Esophagus (tissue), 2 donors: ENCODE measurements at regions not wholly inside any gene's neighbourhood (a gene's known extent, or its start where the extent isn't known, plus 50 kb on each side); places are given as distances from the start of the nearest gene placed in this dataset.

Source experiments
- H3K27ac ChIP-seq, 2 donors: one replicate each; pipeline ENCODE4 v1.5.1; 2013; ENCODE audit warnings: low read depth in 2 of 2, mild to moderate bottlenecking in 2 of 2, inconsistent platforms in 1 of 2, low read length in 1 of 2, moderate library complexity in 1 of 2
- H3K27me3 ChIP-seq, 2 donors: one replicate each; pipeline ENCODE4 v1.6.1; 2013; ENCODE audit warnings: low read length in 2 of 2, control low read depth in 1 of 2, mild to moderate bottlenecking in 1 of 2; ENCODE audit not compliant: insufficient read depth in 2 of 2, control insufficient read depth in 1 of 2
- H3K36me3 ChIP-seq, 2 donors: one replicate each; pipeline ENCODE4 v1.6.1; 2013; ENCODE audit warnings: low read length in 1 of 2; ENCODE audit not compliant: control insufficient read depth in 2 of 2, insufficient read depth in 2 of 2
- H3K4me1 ChIP-seq, 2 donors: one replicate each; pipeline ENCODE4 v1.6.1; 2013; ENCODE audit warnings: low read length in 1 of 2; ENCODE audit not compliant: control insufficient read depth in 2 of 2, insufficient read depth in 2 of 2
- H3K4me3 ChIP-seq, 2 donors: one replicate each; pipeline ENCODE4 v1.5.1; 2013; ENCODE audit warnings: low read length in 2 of 2, mild to moderate bottlenecking in 2 of 2, low read depth in 1 of 2, moderate library complexity in 1 of 2
- H3K9me3 ChIP-seq, 2 donors: one replicate each; pipeline ENCODE4 v1.6.1; 2013; ENCODE audit warnings: mild to moderate bottlenecking in 2 of 2, low read depth in 1 of 2, low read length in 1 of 2, moderate library complexity in 1 of 2; ENCODE audit not compliant: control insufficient read depth in 2 of 2, insufficient read depth in 1 of 2
- WGBS, 2 donors: extraction: QIAGEN DNeasy Blood & Tissue Kit; methylation state at CpG; one replicate each; pipeline ENCODE4 v1.1.7; 2013; 5-methylcytosine and 5-hydroxymethylcytosine counted together
- donor health status: healthy with polysubstance abuse.
- donor health status: Bipolar disorder and iron deficiency.

DNA sequence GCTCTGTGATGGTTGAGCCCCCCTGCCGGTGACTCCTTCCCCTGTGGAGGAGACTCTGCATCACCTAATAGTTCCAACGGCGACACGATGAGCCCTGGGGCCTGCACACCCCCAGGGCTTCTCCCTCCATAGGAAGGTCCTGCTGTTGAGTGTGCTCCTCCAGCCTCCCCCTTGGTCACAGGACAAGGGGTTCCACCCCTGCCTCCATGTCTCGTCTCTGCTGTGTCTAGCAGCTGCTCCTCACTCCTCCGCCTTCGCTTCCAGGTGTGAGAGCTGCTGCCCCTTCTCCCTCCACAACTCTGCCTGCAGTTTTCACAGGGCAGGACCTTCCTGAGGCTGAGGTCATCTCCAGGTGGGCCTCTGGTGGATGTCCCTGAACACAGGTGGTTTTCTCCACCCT is 1416.1 kb downstream of the TBC1D22A start:
- Histone ChIP-seq H3K9me3 (no peaks in the 10 kb centered on the region), H3K36me3 (no peaks in the 10 kb centered on the region), H3K4me3 (no peak overlapping the region), H3K27ac (no peak overlapping the region), H3K27me3 (no peaks in the 10 kb centered on the region), H3K4me1 (no peaks in the 10 kb centered on the region)
- WGBS, 2 donors = 88 to 89% methylated on average over 7 of the region's 7 CpGs

DNA sequence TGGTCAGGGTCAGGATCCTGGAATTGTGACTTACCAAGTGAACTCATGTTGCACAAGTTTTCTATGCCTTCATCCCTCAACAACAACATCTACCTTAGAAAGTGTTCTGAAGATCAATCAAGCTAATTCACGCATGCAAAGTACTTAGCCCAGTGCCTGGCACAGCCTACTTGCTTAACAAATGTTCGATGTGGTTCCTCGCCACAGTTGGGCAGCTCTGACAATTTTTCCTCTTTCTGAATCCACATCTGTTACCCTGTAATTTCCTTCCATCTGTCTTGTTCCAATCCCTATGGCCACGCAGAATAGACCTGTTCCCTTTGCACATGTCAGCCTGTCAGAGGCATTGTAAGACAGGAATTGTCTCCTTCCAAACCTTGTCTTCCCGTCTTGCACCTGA is 1415.2 kb downstream of the TBC1D22A start:
- Histone ChIP-seq H3K27ac (no peak overlapping the region), H3K4me3 (no peak overlapping the region), H3K9me3 (no peaks in the 10 kb centered on the region), H3K4me1 (no peaks in the 10 kb centered on the region), H3K27me3 (no peaks in the 10 kb centered on the region), H3K36me3 (no peaks in the 10 kb centered on the region)
- 84 to 86% methylated on average over 5 of the region's 5 CpGs for WGBS, 2 donors

DNA sequence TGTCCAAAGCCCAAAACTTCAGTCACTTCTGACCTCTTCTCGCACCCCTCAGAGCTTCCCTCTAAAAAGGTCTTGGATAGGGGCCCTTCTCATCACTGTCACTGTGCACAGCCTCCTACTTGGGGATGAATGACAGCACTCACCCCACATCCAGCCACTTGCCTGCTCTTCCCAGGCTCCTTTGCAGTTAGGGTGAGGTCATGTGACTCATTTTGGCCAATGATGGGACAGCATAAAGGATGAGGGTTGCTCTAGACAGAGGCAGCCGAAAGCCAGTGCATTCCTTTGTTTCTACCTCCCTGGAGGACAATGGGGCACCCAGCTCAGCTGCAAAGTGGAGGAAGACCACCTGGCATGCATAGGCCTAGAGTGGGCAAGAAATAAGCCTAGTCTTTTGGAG is 1413.3 kb downstream of the TBC1D22A start:
- WGBS, 2 donors = 86 to 87% methylated on average over 2 of the region's 2 CpGs
- H3K9me3 ChIP-seq = no peaks in the 10 kb centered on the region
- no peak overlapping the region for H3K27ac ChIP-seq
- H3K4me3 ChIP-seq = no peak overlapping the region
- H3K27me3 ChIP-seq = no peaks in the 10 kb centered on the region
- no peaks in the 10 kb centered on the region for H3K36me3 ChIP-seq
- no peaks in the 10 kb centered on the region for H3K4me1 ChIP-seq

- no peaks in the 10 kb centered on the region for H3K27me3 ChIP-seq
- WGBS, 2 donors = 56 to 58% methylated on average over 7 of the region's 7 CpGs
These were observed 1411.3 kb downstream of the TBC1D22A start for GRCh38 chr22:48173773-48174160.

GRCh38 chr22:48173061-48173772 is 1410.8 kb downstream of the TBC1D22A start:
- Histone ChIP-seq H3K36me3 (no peaks in the 10 kb centered on the region), H3K4me3 (no peak overlapping the region), H3K9me3 (no peaks in the 10 kb centered on the region), H3K27me3 (no peaks in the 10 kb centered on the region), H3K27ac (no peak overlapping the region), H3K4me1 (no peaks in the 10 kb centered on the region)
- 49 to 60% methylated on average over 19 of the region's 19 CpGs for WGBS, 2 donors

More at GRCh38 chr22:48173773-48174160, 1411.3 kb downstream of the TBC1D22A start:
- Histone ChIP-seq H3K9me3 (no peaks in the 10 kb centered on the region), H3K4me3 (no peak overlapping the region), H3K4me1 (no peaks in the 10 kb centered on the region), H3K27ac (no peak overlapping the region), H3K36me3 (no peaks in the 10 kb centered on the region)

GRCh38 chr22:48171271-48171691 is 1408.8 kb downstream of the TBC1D22A start:
- H3K4me1 ChIP-seq = no peaks in the 10 kb centered on the region
- H3K27ac ChIP-seq = no peak overlapping the region
- H3K4me3 ChIP-seq = no peak overlapping the region
- no peaks in the 10 kb centered on the region for H3K27me3 ChIP-seq
- WGBS, 2 donors = 39 to 47% methylated on average over 7 of the region's 7 CpGs
- H3K36me3 ChIP-seq = no peaks in the 10 kb centered on the region
- no peaks in the 10 kb centered on the region for H3K9me3 ChIP-seq

GRCh38 chr22:48169227-48169626 is 1406.8 kb downstream of the TBC1D22A start:
- Histone ChIP-seq H3K4me1 (no peaks in the 10 kb centered on the region), H3K36me3 (no peaks in the 10 kb centered on the region), H3K27me3 (no peaks in the 10 kb centered on the region), H3K9me3 (no peaks in the 10 kb centered on the region), H3K4me3 (no peak overlapping the region), H3K27ac (no peak overlapping the region)
- 45 to 56% methylated on average over 4 of the region's 4 CpGs for WGBS, 2 donors

DNA sequence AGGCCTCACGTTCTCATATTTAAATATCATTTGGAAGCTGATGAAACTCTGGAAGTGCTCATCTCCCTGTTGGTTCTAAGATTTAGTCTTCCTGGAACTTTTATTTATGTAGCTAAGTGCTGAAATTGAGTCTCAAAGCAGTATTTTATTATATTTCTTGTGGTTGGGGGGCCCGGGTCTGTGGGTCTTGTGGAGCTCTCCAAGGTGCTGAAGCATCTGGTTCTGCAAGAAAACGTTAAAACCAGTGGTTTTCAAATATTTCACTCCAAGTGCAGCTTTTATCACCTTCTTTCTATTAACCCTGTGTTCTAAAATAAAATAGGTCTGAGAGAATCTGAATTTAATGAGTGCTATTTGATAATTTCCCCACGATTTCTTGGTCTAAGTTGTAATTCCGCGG is 1404.8 kb downstream of the TBC1D22A start:
- Histone ChIP-seq H3K4me3 (no peak overlapping the region), H3K27ac (no peak overlapping the region), H3K27me3 (no peaks in the 10 kb centered on the region), H3K4me1 (no peaks in the 10 kb centered on the region), H3K36me3 (no peaks in the 10 kb centered on the region), H3K9me3 (no peaks in the 10 kb centered on the region)
- 54 to 59% methylated on average over 6 of the region's 6 CpGs for WGBS, 2 donors

GRCh38 chr22:48161298-48161697 is 1398.8 kb downstream of the TBC1D22A start:
- no peaks in the 10 kb centered on the region for H3K36me3 ChIP-seq
- H3K27me3 ChIP-seq = no peaks in the 10 kb centered on the region
- H3K9me3 ChIP-seq = peaks cover 0 to 2% of the 10 kb centered on the region in 2 donors
- no peak overlapping the region for H3K4me3 ChIP-seq
- 59 to 63% methylated on average over 4 of the region's 4 CpGs for WGBS, 2 donors
- no peaks in the 10 kb centered on the region for H3K4me1 ChIP-seq
- no peak overlapping the region for H3K27ac ChIP-seq

GRCh38 chr22:48157676-48158075 is 1395.2 kb downstream of the TBC1D22A start:
- H3K4me1 ChIP-seq = no peaks in the 10 kb centered on the region

More at GRCh38 chr22:48157676-48158075, 1395.2 kb downstream of the TBC1D22A start:
- Histone ChIP-seq H3K36me3 (no peaks in the 10 kb centered on the region), H3K4me3 (no peak overlapping the region), H3K27ac (no peak overlapping the region), H3K27me3 (no peaks in the 10 kb centered on the region), H3K9me3 (peaks cover 0 to 2% of the 10 kb centered on the region in 2 donors)
- WGBS, 2 donors = 89 to 90% methylated on average over 11 of the region's 11 CpGs
